ENCODE measurements at regions not wholly inside any gene's neighbourhood (a gene's known extent, or its start where the extent isn't known, plus 50 kb on each side); places are given as distances from the start of the nearest gene placed in this dataset.
"Not testable (repeated sequence)": the region's sequence is repeated elsewhere in the genome, so short reads cannot be mapped to it uniquely, and the experiment has no call there.

DNA sequence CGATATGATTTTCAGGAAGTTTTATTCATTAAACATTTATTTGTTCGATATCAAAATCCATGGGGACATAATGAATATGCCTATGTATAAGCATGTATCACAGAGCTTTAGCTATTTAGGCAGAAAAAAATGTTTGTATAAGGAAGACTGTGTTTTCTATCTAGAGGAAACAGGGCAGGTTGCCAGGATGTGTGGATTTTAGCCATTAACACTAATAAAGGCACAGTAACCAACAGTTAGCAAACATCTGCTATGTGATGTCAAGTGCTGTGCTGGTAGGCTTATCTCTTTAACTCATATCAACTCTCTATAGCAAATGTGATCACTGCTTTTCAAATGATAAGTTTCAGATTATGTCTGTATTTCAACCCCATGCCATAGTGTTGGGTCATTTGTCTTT, 708.9 kb upstream of the HS3ST1 start:
- Mint-ChIP-seq H3K4me3 (no peak overlapping the region), H3K27me3 (no peaks in the 10 kb centered on the region), H3K27ac (no peak overlapping the region), H3K4me1 (ENCODE audit: low read depth) (no peaks in the 10 kb centered on the region), H3K36me3 (ENCODE audit: low read depth) (no peaks in the 10 kb centered on the region), H3K9me3 (peaks cover 11% of the 10 kb centered on the region)

DNA sequence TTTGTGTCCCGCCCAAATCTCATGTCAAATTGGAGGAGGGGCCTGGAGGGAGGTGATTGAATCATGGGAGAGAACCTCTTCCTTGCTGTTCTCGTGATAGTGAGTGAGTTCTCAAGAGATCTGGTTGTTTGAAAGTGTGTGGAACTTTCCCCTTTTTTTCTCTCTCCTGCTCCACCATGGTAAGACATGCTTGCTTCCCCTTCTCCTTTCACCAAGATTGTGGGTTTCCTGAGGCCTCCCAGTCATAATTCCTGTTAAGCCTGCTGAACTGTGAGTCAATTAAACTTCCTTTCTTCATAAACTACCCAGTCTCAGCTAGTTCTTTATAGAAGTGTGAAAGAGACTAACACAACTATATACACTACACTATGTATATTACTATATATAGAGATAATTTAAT, 697.8 kb upstream of the HS3ST1 start:
- H3K27me3 Mint-ChIP-seq = no peaks in the 10 kb centered on the region

DNA sequence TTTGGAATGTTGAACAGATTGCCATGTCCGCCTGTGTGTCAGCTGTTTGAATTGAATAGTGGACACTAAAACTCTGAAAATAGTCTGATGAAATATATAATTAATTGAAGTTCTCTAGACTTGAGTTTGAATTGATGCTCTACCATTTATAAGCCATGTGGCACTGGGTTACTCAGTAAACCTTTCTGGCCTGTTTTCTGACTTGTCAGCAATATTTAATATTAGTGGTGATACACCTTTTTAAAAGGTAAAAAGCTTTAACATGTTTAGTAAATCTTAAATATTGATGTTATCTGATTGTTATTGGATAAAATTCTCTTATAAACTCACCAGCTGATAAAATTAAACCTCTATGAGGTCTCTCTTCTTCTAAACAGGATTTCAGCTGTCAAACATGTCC, 695.4 kb upstream of the HS3ST1 start:
- Mint-ChIP-seq H3K4me1 (ENCODE audit: low read depth) (no peaks in the 10 kb centered on the region), H3K9me3 (peaks cover 3% of the 10 kb centered on the region), H3K4me3 (no peak overlapping the region), H3K27me3 (no peaks in the 10 kb centered on the region), H3K27ac (no peak overlapping the region), H3K36me3 (ENCODE audit: low read depth) (no peaks in the 10 kb centered on the region)

More for the DNA sequence above, 697.8 kb upstream of the HS3ST1 start:
- Mint-ChIP-seq H3K4me1 (ENCODE audit: low read depth) (no peaks in the 10 kb centered on the region), H3K9me3 (peaks cover 4% of the 10 kb centered on the region), H3K4me3 (no peak overlapping the region), H3K27ac (no peak overlapping the region), H3K36me3 (ENCODE audit: low read depth) (no peaks in the 10 kb centered on the region)

DNA sequence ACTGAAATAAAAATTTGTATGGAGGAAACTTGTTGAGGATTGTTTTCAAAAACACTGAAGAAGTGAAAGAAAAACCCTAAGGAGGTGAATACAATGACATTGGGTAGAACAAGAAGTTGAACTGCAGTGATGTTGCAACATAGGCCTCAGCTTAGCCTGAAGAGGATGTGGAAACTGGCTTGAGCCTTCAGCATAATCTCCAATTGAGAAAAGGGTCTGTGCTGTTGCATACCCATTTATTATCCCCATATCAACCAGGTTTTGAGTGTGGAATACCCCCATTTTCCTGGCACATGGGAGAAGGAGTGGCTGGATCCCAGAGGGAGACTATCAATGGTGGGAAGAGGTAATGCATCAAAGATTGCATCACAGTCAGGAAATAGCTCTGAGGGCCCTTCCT, 695.0 kb upstream of the HS3ST1 start:
- Mint-ChIP-seq H3K27ac (no peak overlapping the region), H3K36me3 (ENCODE audit: low read depth) (no peaks in the 10 kb centered on the region), H3K4me1 (ENCODE audit: low read depth) (no peaks in the 10 kb centered on the region), H3K27me3 (no peaks in the 10 kb centered on the region), H3K9me3 (peaks cover 3% of the 10 kb centered on the region), H3K4me3 (no peak overlapping the region)

DNA sequence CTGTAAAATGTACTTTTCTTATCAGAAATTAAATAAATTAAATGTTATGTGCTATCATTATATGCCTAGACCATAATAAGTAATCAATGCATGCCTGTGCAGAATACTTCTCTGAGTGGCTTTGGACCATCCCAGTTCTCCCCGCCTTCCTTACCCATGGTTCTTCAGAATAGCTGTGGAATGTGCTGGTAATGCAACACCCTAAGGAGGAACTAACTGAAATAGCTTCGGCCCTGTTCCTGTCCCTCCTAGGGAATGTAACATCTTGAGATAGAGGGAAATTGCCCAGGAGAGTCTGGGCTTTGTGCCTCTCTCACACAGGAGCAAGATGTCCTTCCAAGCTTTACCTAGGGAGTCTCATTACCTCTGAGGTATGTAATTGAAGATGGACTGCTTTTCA, 693.6 kb upstream of the HS3ST1 start:
- Mint-ChIP-seq H3K36me3 (ENCODE audit: low read depth) (no peaks in the 10 kb centered on the region), H3K27me3 (no peaks in the 10 kb centered on the region), H3K4me1 (ENCODE audit: low read depth) (no peaks in the 10 kb centered on the region), H3K9me3 (peaks cover 3% of the 10 kb centered on the region), H3K4me3 (no peak overlapping the region), H3K27ac (no peak overlapping the region)

DNA sequence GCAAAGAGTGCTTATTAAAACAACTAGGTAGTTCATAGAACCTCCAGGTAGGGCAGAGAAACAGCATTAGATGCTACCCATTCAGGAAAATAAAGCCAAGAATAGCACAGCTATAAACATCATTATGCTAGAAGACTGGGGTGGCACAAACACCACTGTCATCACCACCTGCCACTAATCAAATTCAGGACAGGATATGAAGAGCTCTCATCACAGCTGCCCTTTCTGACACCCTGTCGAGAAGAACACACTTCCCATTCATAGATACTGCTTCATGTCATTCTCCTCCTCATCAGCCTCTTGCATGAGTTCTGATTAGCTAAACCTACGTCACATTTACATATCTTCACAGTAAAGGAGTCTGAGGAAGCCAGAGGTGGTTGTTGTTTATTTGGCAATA, 692.3 kb upstream of the HS3ST1 start:
- Mint-ChIP-seq H3K27ac (no peak overlapping the region), H3K27me3 (no peaks in the 10 kb centered on the region)

DNA sequence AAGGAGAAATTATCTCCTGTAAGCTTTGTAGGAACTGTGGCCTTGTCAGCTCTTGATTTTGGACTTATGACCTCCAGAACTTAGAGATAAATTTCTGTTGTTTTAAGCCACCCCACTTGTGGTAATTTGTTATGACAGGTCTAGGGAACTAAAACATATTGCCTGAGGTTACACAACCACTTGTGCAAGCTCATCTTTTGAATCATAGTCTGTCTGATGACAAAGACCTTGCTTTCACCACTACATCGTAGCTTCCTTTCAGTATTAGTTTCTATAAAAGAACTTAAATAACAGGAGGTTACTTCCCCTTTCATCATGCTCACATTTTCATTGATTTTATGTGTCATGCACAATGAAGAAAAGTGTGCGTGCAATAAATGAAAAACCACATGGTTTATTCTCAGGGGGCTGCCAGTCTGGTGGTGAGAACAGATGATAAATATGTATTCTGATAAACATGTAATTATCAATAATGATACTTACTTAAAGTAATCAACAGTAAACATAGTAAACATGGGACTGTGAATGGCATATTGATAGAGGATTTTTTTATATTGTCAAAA, 690.0 kb upstream of the HS3ST1 start:
- no peak overlapping the region for H3K27ac Mint-ChIP-seq
- no peak overlapping the region for H3K4me3 Mint-ChIP-seq
- no peaks in the 10 kb centered on the region for H3K27me3 Mint-ChIP-seq
- H3K9me3 Mint-ChIP-seq = peaks cover 17% of the 10 kb centered on the region
- H3K36me3 Mint-ChIP-seq (ENCODE audit: low read depth) = no peaks in the 10 kb centered on the region
- no peaks in the 10 kb centered on the region for H3K4me1 Mint-ChIP-seq (ENCODE audit: low read depth)

More for the DNA sequence above, 692.3 kb upstream of the HS3ST1 start:
- H3K9me3 Mint-ChIP-seq = peaks cover 3% of the 10 kb centered on the region
- no peaks in the 10 kb centered on the region for H3K36me3 Mint-ChIP-seq (ENCODE audit: low read depth)
- H3K4me3 Mint-ChIP-seq = no peak overlapping the region
- H3K4me1 Mint-ChIP-seq (ENCODE audit: low read depth) = no peaks in the 10 kb centered on the region

DNA sequence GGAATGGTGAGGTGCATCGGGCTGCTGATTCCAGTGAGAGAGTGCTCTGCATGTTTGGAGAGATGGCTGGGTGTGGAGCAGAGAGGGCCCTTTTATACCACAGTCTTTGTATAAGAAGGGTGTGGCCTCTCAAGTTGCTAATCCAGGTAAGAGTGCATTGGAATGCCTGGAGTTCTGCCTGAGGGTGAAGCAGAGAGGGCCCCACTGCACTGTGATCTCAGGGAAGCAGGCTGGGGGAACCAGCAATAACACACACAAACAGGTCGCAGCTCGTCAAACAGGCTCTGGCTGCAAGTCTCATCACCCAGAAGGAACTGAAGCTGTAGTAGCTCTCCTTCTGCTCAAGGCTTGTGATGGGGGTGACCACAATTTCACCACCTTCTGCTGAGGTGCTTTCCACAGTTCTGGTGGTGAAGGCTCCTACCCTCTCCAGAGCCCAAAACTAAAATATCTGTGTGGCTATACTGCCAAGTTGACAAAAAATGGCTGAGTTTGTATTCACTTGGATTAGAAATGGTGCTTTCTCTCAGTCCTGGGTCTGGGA, 687.4 kb upstream of the HS3ST1 start:
- Mint-ChIP-seq H3K9me3 (peaks cover 22% of the 10 kb centered on the region), H3K27me3 (no peaks in the 10 kb centered on the region), H3K27ac (no peak overlapping the region), H3K4me1 (ENCODE audit: low read depth) (no peaks in the 10 kb centered on the region), H3K4me3 (no peak overlapping the region), H3K36me3 (ENCODE audit: low read depth) (no peaks in the 10 kb centered on the region)

DNA sequence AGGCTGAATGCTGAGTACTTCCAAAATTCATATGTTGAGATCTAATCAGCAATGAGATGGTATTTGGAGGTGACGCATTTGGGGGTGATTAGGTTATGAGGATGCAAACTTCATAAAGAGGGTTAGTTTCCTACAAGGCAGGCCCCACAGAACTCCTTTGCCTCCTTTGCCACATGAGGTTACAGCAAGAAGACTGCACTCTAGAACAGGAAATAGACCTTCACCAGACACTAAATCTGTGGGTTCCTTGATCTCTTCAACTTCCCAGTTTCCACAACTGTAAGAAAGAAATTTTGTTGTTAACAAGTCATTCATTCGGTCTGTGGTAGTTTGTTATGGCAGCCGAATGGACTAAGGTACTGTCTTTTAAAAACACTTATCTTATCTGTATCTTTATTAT, 681.9 kb upstream of the HS3ST1 start:
- no peaks in the 10 kb centered on the region for H3K27me3 Mint-ChIP-seq
- H3K9me3 Mint-ChIP-seq = peaks cover 17% of the 10 kb centered on the region
- H3K36me3 Mint-ChIP-seq (ENCODE audit: low read depth) = no peaks in the 10 kb centered on the region
- H3K27ac Mint-ChIP-seq = no peak overlapping the region
- H3K4me3 Mint-ChIP-seq = no peak overlapping the region
- no peaks in the 10 kb centered on the region for H3K4me1 Mint-ChIP-seq (ENCODE audit: low read depth)

DNA sequence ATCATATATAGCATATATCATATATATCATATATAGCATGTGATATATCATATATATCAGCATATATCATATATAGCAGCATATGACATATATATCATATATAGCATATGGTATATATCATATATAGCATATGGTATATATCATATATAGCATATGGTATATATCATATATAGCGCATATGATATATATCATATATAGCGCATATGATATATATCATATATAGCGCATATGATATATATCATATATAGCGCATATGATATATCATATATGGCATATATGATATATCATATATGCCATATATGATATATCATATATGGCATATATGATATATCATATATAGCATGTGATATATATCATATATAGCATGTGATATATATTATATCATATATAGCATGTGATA, 680.4 kb upstream of the HS3ST1 start:
- not testable (repeated sequence) for H3K9me3 Mint-ChIP-seq; H3K4me3 Mint-ChIP-seq; H3K36me3 Mint-ChIP-seq (ENCODE audit: low read depth); H3K27me3 Mint-ChIP-seq; H3K27ac Mint-ChIP-seq; H3K4me1 Mint-ChIP-seq (ENCODE audit: low read depth)

DNA sequence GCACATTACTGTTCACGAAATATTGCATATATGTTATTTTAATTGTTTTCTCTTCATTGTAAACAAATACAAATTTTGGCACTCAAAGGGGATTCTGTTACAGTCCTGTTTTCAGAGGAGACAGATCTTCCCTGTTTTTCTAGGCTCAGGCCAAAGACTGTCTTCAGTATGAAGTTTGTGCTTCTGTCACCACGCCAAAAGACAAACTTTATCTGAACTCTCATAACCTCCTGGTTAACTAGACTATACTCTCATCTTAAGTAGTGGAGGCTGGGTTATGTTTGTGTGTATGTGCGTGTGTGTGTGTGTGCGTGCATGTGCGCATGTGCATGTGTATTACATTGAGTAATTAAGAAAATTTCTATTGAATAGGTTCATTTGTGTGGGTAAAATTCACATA, 676.8 kb upstream of the HS3ST1 start:
- H3K36me3 Mint-ChIP-seq (ENCODE audit: low read depth) = no peaks in the 10 kb centered on the region
- no peak overlapping the region for H3K27ac Mint-ChIP-seq
- H3K4me1 Mint-ChIP-seq (ENCODE audit: low read depth) = no peaks in the 10 kb centered on the region
- H3K27me3 Mint-ChIP-seq = no peaks in the 10 kb centered on the region
- peaks cover 5% of the 10 kb centered on the region for H3K9me3 Mint-ChIP-seq
- H3K4me3 Mint-ChIP-seq = no peak overlapping the region

DNA sequence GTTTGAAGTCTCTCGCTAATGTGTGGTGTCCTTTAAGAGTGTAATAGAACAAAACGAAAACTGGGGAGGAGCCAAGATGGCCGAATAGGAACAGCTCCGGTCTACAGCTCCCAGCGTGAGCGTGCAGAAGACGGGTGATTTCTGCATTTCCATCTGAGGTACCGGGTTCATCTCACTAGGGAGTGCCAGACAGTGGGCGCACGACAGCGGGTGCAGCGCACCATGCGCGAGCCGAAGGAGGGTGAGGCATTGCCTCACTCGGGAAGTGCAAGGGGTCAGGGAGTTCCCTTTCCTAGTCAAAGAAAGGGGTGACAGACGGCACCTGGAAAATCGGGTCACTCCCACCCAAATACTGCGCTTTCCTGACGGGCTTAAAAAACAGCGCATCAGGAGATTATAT, 661.2 kb upstream of the HS3ST1 start:
- not testable (repeated sequence) for H3K27me3 Mint-ChIP-seq; H3K9me3 Mint-ChIP-seq; H3K27ac Mint-ChIP-seq; H3K36me3 Mint-ChIP-seq (ENCODE audit: low read depth); H3K4me3 Mint-ChIP-seq; H3K4me1 Mint-ChIP-seq (ENCODE audit: low read depth)

DNA sequence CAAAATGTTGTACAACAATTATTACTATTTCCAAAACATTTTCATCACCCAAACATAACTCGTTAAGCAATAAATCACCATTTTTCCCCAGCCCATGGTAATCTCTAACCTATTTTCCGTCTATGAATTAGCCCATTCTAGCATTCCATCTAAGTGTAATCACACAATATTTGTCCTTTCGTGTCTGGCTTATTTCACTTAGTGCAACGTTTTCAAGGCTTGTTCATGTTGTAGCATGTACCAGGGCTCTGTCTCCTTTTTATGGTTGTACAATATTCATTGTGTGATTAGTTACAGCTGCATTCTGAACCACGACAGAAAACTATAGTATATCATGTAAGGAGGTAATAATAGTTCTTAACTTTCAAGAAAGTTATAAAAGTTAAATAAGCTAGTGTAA, 656.0 kb upstream of the HS3ST1 start:
- no peak overlapping the region for H3K4me3 Mint-ChIP-seq
- H3K27me3 Mint-ChIP-seq = no peaks in the 10 kb centered on the region
- H3K9me3 Mint-ChIP-seq = peaks cover 8% of the 10 kb centered on the region
- no peaks in the 10 kb centered on the region for H3K36me3 Mint-ChIP-seq (ENCODE audit: low read depth)
- H3K27ac Mint-ChIP-seq = no peak overlapping the region
- H3K4me1 Mint-ChIP-seq (ENCODE audit: low read depth) = no peaks in the 10 kb centered on the region

DNA sequence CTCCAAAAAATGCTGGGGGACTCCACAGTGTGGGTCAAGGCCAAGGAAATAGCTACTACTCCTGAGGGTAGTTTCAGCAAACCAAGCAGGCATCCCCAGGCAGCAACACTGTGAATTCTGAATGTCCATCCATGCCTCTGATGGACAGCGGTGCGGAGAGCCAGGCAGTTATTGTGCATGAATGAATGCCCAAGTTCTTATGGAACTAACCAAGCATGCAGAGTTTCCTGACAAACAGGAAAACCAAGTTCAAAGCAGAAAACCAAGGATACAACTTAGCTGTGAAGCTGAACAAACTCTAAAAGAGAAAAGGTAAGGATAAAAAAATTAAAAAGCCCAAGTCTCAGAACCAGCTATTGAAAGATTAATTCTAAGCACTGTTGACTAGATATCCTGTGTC, 642.6 kb upstream of the HS3ST1 start:
- Mint-ChIP-seq H3K36me3 (ENCODE audit: low read depth) (no peaks in the 10 kb centered on the region), H3K27me3 (no peaks in the 10 kb centered on the region), H3K27ac (no peak overlapping the region), H3K9me3 (no peaks in the 10 kb centered on the region), H3K4me3 (no peak overlapping the region), H3K4me1 (ENCODE audit: low read depth) (no peaks in the 10 kb centered on the region)

DNA sequence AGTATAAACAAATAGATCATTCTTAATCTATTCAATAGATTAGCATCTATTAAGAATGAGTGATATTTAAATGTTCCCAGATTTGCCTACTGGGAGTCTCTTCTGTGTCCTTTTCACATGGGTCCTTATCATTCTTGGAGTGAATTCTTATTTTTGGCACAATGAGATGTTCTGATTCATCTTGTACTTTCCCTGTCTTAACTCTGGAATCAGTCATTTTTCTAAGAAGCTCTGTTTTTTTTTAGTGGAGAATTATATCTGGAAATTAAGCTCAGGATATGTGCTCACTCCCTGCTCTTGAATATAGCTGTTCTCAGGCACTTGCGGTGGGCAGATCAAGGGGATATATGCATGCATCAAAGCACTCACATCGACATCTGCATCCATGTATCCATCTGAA, 625.3 kb upstream of the HS3ST1 start:
- Mint-ChIP-seq H3K27ac (no peak overlapping the region), H3K4me1 (ENCODE audit: low read depth) (no peaks in the 10 kb centered on the region), H3K36me3 (ENCODE audit: low read depth) (no peaks in the 10 kb centered on the region), H3K4me3 (no peak overlapping the region), H3K9me3 (peaks cover 12% of the 10 kb centered on the region), H3K27me3 (no peaks in the 10 kb centered on the region)

DNA sequence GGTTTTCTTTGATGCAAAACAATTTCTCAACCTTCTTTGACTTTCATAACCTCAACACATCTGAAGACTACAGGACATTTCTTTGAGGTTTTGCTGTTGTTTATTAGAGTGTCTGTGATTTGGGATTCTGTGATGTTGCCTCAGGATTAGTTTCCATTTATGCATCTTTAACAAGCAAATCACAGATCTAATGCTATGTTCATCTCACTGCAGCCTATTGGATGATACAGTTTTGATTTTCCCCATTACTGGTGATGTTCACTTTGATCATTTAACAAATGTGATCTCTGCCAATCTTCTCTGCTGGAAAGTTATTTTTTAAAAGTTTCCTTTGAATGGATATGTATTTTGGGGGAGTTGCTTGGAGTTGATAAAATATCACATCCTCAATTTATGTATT, 624.9 kb upstream of the HS3ST1 start:
- Mint-ChIP-seq H3K4me3 (no peak overlapping the region), H3K9me3 (peaks cover 12% of the 10 kb centered on the region), H3K4me1 (ENCODE audit: low read depth) (no peaks in the 10 kb centered on the region), H3K27ac (no peak overlapping the region), H3K36me3 (ENCODE audit: low read depth) (no peaks in the 10 kb centered on the region), H3K27me3 (no peaks in the 10 kb centered on the region)

All from stimulated activated naive CD8-positive, alpha-beta T cell treated with anti-CD3 and anti-CD28 coated beads, Interleukin-15, Interleukin-2, amounts not matched to agents 100 ng/mL and 50 ng/mL, for 24 hours (primary cell).